ENCODE measurements at regions not wholly inside any gene's neighbourhood (a gene's known extent, or its start where the extent isn't known, plus 50 kb on each side); places are given as distances from the start of the nearest gene placed in this dataset.

GRCh38 chr5:35374584-35374983 is 144.3 kb upstream of the PRLR start:
- TF ChIP-seq CHD1 (IDR thresholded peaks at IDR 0.05; ENCODE audit: low read depth, low read length) (no peak), CTCF (conservative IDR thresholded peaks at IDR 0.05; ENCODE audit: low read depth, low read length) (no peak), POLR2A (IDR thresholded peaks at IDR 0.05; ENCODE audit: low read depth, low read length) (no peak)

Data from IMR-90 (cell line).